ENCODE measurements at regions not wholly inside any gene's neighbourhood (a gene's known extent, or its start where the extent isn't known, plus 50 kb on each side); places are given as distances from the start of the nearest gene placed in this dataset.
"Not testable (repeated sequence)": the region's sequence is repeated elsewhere in the genome, so short reads cannot be mapped to it uniquely, and the experiment has no call there.

GRCh38 chr2:184330561-184330960 lies 267.8 kb upstream of the ZNF804A start:
- not testable (repeated sequence) for H3K9me3 ChIP-seq (ENCODE audit: low read length); H3K27me3 ChIP-seq (ENCODE audit: insufficient read depth, low read length); H2AFZ ChIP-seq (ENCODE audit: low read depth, low read length); H3K4me1 ChIP-seq (ENCODE audit: insufficient read depth, low read length); H3K36me3 ChIP-seq (ENCODE audit: insufficient read depth, low read length); H3K4me3 ChIP-seq (ENCODE audit: low read length)

- Histone ChIP-seq H3K4me1 (ENCODE audit: insufficient read depth, low read length) (no peaks in the 10 kb centered on the region), H2AFZ (ENCODE audit: low read depth, low read length) (no peak overlapping the region), H3K36me3 (ENCODE audit: insufficient read depth, low read length) (no peaks in the 10 kb centered on the region), H3K4me3 (ENCODE audit: low read length) (no peak overlapping the region), H3K9me3 (ENCODE audit: low read length) (no peaks in the 10 kb centered on the region), H3K27me3 (ENCODE audit: insufficient read depth, low read length) (no peaks in the 10 kb centered on the region)
Observed at GRCh38 chr2:184336688-184337087, 261.6 kb upstream of the ZNF804A start.

GRCh38 chr2:184338771-184339170 lies 259.6 kb upstream of the ZNF804A start:
- Histone ChIP-seq H3K27me3 (ENCODE audit: insufficient read depth, low read length) (no peaks in the 10 kb centered on the region), H3K4me3 (ENCODE audit: low read length) (no peak overlapping the region), H3K9me3 (ENCODE audit: low read length) (no peaks in the 10 kb centered on the region), H3K4me1 (ENCODE audit: insufficient read depth, low read length) (no peaks in the 10 kb centered on the region), H2AFZ (ENCODE audit: low read depth, low read length) (no peak overlapping the region), H3K36me3 (ENCODE audit: insufficient read depth, low read length) (no peaks in the 10 kb centered on the region)

- H3K9me3 ChIP-seq (ENCODE audit: low read length): no peaks in the 10 kb centered on the region
- H3K36me3 ChIP-seq (ENCODE audit: insufficient read depth, low read length): no peaks in the 10 kb centered on the region
- H3K27me3 ChIP-seq (ENCODE audit: insufficient read depth, low read length): no peaks in the 10 kb centered on the region
- H2AFZ ChIP-seq (ENCODE audit: low read depth, low read length): no peak overlapping the region
- H3K4me3 ChIP-seq (ENCODE audit: low read length): no peak overlapping the region
- H3K4me1 ChIP-seq (ENCODE audit: insufficient read depth, low read length): no peaks in the 10 kb centered on the region
Observed at GRCh38 chr2:184339966-184340365, 258.4 kb upstream of the ZNF804A start.

GRCh38 chr2:184346338-184346862 lies 251.9 kb upstream of the ZNF804A start:
- H3K4me1 ChIP-seq (ENCODE audit: insufficient read depth, low read length): no peaks in the 10 kb centered on the region
- H3K27me3 ChIP-seq (ENCODE audit: insufficient read depth, low read length): no peaks in the 10 kb centered on the region
- no peak overlapping the region for H2AFZ ChIP-seq (ENCODE audit: low read depth, low read length)
- H3K36me3 ChIP-seq (ENCODE audit: insufficient read depth, low read length): no peaks in the 10 kb centered on the region
- peaks cover 2% of the 10 kb centered on the region for H3K9me3 ChIP-seq (ENCODE audit: low read length)
- no peak overlapping the region for H3K4me3 ChIP-seq (ENCODE audit: low read length)

GRCh38 chr2:184351126-184351525 lies 247.2 kb upstream of the ZNF804A start:
- H3K9me3 ChIP-seq (ENCODE audit: low read length): peaks cover 2% of the 10 kb centered on the region
- no peaks in the 10 kb centered on the region for H3K36me3 ChIP-seq (ENCODE audit: insufficient read depth, low read length)
- H2AFZ ChIP-seq (ENCODE audit: low read depth, low read length): no peak overlapping the region
- H3K4me3 ChIP-seq (ENCODE audit: low read length): no peak overlapping the region
- H3K4me1 ChIP-seq (ENCODE audit: insufficient read depth, low read length): no peaks in the 10 kb centered on the region
- H3K27me3 ChIP-seq (ENCODE audit: insufficient read depth, low read length): no peaks in the 10 kb centered on the region

- Histone ChIP-seq H3K27me3 (ENCODE audit: insufficient read depth, low read length) (no peaks in the 10 kb centered on the region), H3K36me3 (ENCODE audit: insufficient read depth, low read length) (no peaks in the 10 kb centered on the region), H3K4me1 (ENCODE audit: insufficient read depth, low read length) (no peaks in the 10 kb centered on the region), H2AFZ (ENCODE audit: low read depth, low read length) (no peak overlapping the region), H3K9me3 (ENCODE audit: low read length) (no peaks in the 10 kb centered on the region), H3K4me3 (ENCODE audit: low read length) (no peak overlapping the region)
Observed at GRCh38 chr2:184357033-184357432, 241.3 kb upstream of the ZNF804A start.

- H3K36me3 ChIP-seq (ENCODE audit: insufficient read depth, low read length): no peaks in the 10 kb centered on the region
- H3K4me3 ChIP-seq (ENCODE audit: low read length): no peak overlapping the region
- H2AFZ ChIP-seq (ENCODE audit: low read depth, low read length): no peak overlapping the region
- H3K4me1 ChIP-seq (ENCODE audit: insufficient read depth, low read length): no peaks in the 10 kb centered on the region
- no peaks in the 10 kb centered on the region for H3K9me3 ChIP-seq (ENCODE audit: low read length)
- no peaks in the 10 kb centered on the region for H3K27me3 ChIP-seq (ENCODE audit: insufficient read depth, low read length)
Observed at GRCh38 chr2:184359379-184359778, 238.9 kb upstream of the ZNF804A start.

- Histone ChIP-seq H3K4me3 (ENCODE audit: low read length) (no peak overlapping the region), H2AFZ (ENCODE audit: low read depth, low read length) (no peak overlapping the region), H3K27me3 (ENCODE audit: insufficient read depth, low read length) (no peaks in the 10 kb centered on the region), H3K36me3 (ENCODE audit: insufficient read depth, low read length) (no peaks in the 10 kb centered on the region), H3K9me3 (ENCODE audit: low read length) (no peaks in the 10 kb centered on the region), H3K4me1 (ENCODE audit: insufficient read depth, low read length) (no peaks in the 10 kb centered on the region)
Observed at GRCh38 chr2:184363213-184363612, 235.1 kb upstream of the ZNF804A start.

GRCh38 chr2:184367211-184367610 lies 231.1 kb upstream of the ZNF804A start:
- no peaks in the 10 kb centered on the region for H3K36me3 ChIP-seq (ENCODE audit: insufficient read depth, low read length)
- no peaks in the 10 kb centered on the region for H3K9me3 ChIP-seq (ENCODE audit: low read length)
- H3K4me3 ChIP-seq (ENCODE audit: low read length): no peak overlapping the region
- no peaks in the 10 kb centered on the region for H3K27me3 ChIP-seq (ENCODE audit: insufficient read depth, low read length)
- peaks cover 5% of the 10 kb centered on the region for H3K4me1 ChIP-seq (ENCODE audit: insufficient read depth, low read length)
- H2AFZ ChIP-seq (ENCODE audit: low read depth, low read length): no peak overlapping the region

GRCh38 chr2:184369307-184369706 lies 229.0 kb upstream of the ZNF804A start:
- H2AFZ ChIP-seq (ENCODE audit: low read depth, low read length): no peak overlapping the region
- no peaks in the 10 kb centered on the region for H3K9me3 ChIP-seq (ENCODE audit: low read length)
- peaks cover 10% of the 10 kb centered on the region for H3K4me1 ChIP-seq (ENCODE audit: insufficient read depth, low read length)
- no peak overlapping the region for H3K4me3 ChIP-seq (ENCODE audit: low read length)
- no peaks in the 10 kb centered on the region for H3K27me3 ChIP-seq (ENCODE audit: insufficient read depth, low read length)
- H3K36me3 ChIP-seq (ENCODE audit: insufficient read depth, low read length): no peaks in the 10 kb centered on the region

- H3K4me3 ChIP-seq (ENCODE audit: low read length): no peak overlapping the region
- peaks cover 10% of the 10 kb centered on the region for H3K4me1 ChIP-seq (ENCODE audit: insufficient read depth, low read length)
- no peaks in the 10 kb centered on the region for H3K36me3 ChIP-seq (ENCODE audit: insufficient read depth, low read length)
- no peaks in the 10 kb centered on the region for H3K9me3 ChIP-seq (ENCODE audit: low read length)
- H2AFZ ChIP-seq (ENCODE audit: low read depth, low read length): no peak overlapping the region
- no peaks in the 10 kb centered on the region for H3K27me3 ChIP-seq (ENCODE audit: insufficient read depth, low read length)
Observed at GRCh38 chr2:184370954-184371353, 227.4 kb upstream of the ZNF804A start.

- Histone ChIP-seq H2AFZ (ENCODE audit: low read depth, low read length) (no peak overlapping the region), H3K27me3 (ENCODE audit: insufficient read depth, low read length) (no peaks in the 10 kb centered on the region), H3K9me3 (ENCODE audit: low read length) (no peaks in the 10 kb centered on the region), H3K36me3 (ENCODE audit: insufficient read depth, low read length) (no peaks in the 10 kb centered on the region), H3K4me3 (ENCODE audit: low read length) (no peak overlapping the region), H3K4me1 (ENCODE audit: insufficient read depth, low read length) (peaks cover 10% of the 10 kb centered on the region)
Observed at GRCh38 chr2:184371641-184372040, 226.7 kb upstream of the ZNF804A start.

- Histone ChIP-seq H3K36me3 (ENCODE audit: insufficient read depth, low read length) (no peaks in the 10 kb centered on the region), H2AFZ (ENCODE audit: low read depth, low read length) (no peak overlapping the region), H3K9me3 (ENCODE audit: low read length) (no peaks in the 10 kb centered on the region), H3K27me3 (ENCODE audit: insufficient read depth, low read length) (no peaks in the 10 kb centered on the region), H3K4me1 (ENCODE audit: insufficient read depth, low read length) (peaks cover 10% of the 10 kb centered on the region), H3K4me3 (ENCODE audit: low read length) (no peak overlapping the region)
Observed at GRCh38 chr2:184372484-184372883, 225.8 kb upstream of the ZNF804A start.

Data from neuron (in vitro differentiated cells).